ENCODE measurements at regions not wholly inside any gene's neighbourhood (a gene's known extent, or its start where the extent isn't known, plus 50 kb on each side); places are given as distances from the start of the nearest gene placed in this dataset.

DNA sequence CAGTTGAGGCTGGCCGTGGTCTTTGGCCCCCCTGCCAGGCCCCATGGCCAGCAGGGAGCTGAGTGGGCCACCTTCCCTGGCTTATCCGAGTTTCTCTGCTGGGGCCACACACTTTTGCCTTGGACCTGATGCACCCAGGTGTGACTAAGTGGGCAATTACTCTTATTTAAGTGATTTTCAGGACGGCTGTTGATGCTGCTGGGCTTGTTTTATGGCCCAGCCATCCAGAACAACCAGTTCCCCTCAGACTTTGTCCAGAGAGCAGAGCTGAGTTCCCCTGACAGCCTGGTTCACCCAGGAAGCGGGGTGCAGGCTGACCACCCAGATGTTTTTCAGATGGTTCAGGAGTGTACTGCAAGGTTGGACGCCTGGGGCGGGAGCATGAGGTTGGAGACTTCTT is 68.8 kb downstream of the GLI2 start:
- TF ChIP-seq CBX3 (IDR thresholded peaks at IDR 0.05; ENCODE audit: low read depth) = no peak
- TF ChIP-seq ZFX (IDR thresholded peaks at IDR 0.05) = no peak
- no peak for TF ChIP-seq YY1 (IDR thresholded peaks at IDR 0.05; ENCODE audit: extremely low read depth, insufficient replicate concordance, low read depth, low read length)
- no peak for TF ChIP-seq CEBPB (IDR thresholded peaks at IDR 0.05; ENCODE audit: low read depth)
- TF ChIP-seq SRF (IDR thresholded peaks at IDR 0.05; ENCODE audit: low read depth) = no peak
- TF ChIP-seq, protein P1, sequence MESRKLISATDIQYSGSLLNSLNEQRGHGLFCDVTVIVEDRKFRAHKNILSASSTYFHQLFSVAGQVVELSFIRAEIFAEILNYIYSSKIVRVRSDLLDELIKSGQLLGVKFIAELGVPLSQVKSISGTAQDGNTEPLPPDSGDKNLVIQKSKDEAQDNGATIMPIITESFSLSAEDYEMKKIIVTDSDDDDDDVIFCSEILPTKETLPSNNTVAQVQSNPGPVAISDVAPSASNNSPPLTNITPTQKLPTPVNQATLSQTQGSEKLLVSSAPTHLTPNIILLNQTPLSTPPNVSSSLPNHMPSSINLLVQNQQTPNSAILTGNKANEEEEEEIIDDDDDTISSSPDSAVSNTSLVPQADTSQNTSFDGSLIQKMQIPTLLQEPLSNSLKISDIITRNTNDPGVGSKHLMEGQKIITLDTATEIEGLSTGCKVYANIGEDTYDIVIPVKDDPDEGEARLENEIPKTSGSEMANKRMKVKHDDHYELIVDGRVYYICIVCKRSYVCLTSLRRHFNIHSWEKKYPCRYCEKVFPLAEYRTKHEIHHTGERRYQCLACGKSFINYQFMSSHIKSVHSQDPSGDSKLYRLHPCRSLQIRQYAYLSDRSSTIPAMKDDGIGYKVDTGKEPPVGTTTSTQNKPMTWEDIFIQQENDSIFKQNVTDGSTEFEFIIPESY (IDR thresholded peaks at IDR 0.05; ENCODE audit: extremely low read depth, insufficient replicate concordance, low read length) = no peak
- no peak for TF ChIP-seq POLR2A (IDR thresholded peaks at IDR 0.05; ENCODE audit: borderline replicate concordance, extremely low read depth, insufficient read depth, insufficient read length)
- TF ChIP-seq POLR2AphosphoS5 (IDR thresholded peaks at IDR 0.05; ENCODE audit: low read depth, low read length) = no peak
- TF ChIP-seq EZH2 (IDR thresholded peaks at IDR 0.05) = no peak
- no peak for TF ChIP-seq EGR1 (IDR thresholded peaks at IDR 0.05; ENCODE audit: low read depth)
- H4K20me1 ChIP-seq (ENCODE audit: insufficient read depth) = no peaks in the 10 kb centered on the region
- POLR2A ChIA-PET = no interaction called here
- no peak for ATAC-seq
- CTCF ChIA-PET = no interaction called here
- H3K9ac ChIP-seq (ENCODE audit: low read length) = no peak overlapping the region
- RAD21 ChIA-PET (ENCODE audit: low non-redundant PET in 1 of 2, low total read pairs in 2 of 2, uncharacterized antibody in 2 of 2, unreplicated experiment in 2 of 2) = no interaction called here
- no peaks in the 10 kb centered on the region for H3K9me2 ChIP-seq (ENCODE audit: insufficient read depth)
- no peak overlapping the region for H3K27ac ChIP-seq (ENCODE audit: low read depth, low read length)
- no peak overlapping the region for H3K4me2 ChIP-seq (ENCODE audit: low read length)
- BruUV-seq (replicated peaks) = no TSS peak
- H2AFZ ChIP-seq (ENCODE audit: low read depth, low read length, poor library complexity, severe bottlenecking) = no peak overlapping the region
- intact Hi-C loops (cut with micrococcal nuclease) = no loop called here
- H3K4me1 ChIP-seq (ENCODE audit: control insufficient read depth in 1 of 2, insufficient read depth in 2 of 2, low read length in 2 of 2) = peaks cover 0 to 6% of the 10 kb centered on the region in 2 experiments; a peak in 1 of 4 replicates
- no peak for DNase-seq (ENCODE audit: low read depth, low spot score)
- H3K79me2 ChIP-seq (ENCODE audit: insufficient read depth, low read length) = no peaks in the 10 kb centered on the region
- H3K4me3 ChIP-seq (replicated peaks in 1 of 2; ENCODE audit: low read depth in 1 of 2, low read length in 2 of 2) = no peak overlapping the region
- H3K27me3 ChIP-seq (ENCODE audit: insufficient read depth, low read length) = no peaks in the 10 kb centered on the region
- no peaks in the 10 kb centered on the region for H3K9me3 ChIP-seq (ENCODE audit: control insufficient read depth in 1 of 2, insufficient read depth in 1 of 2, low read depth in 1 of 2, low read length in 2 of 2)
- H3K36me3 ChIP-seq (ENCODE audit: control insufficient read depth in 1 of 2, insufficient read depth in 2 of 2, low read length in 2 of 2) = no peaks in the 10 kb centered on the region

- Histone ChIP-seq H3K27me3 (ENCODE audit: insufficient read depth, low read length) (no peaks in the 10 kb centered on the region), H4K20me1 (ENCODE audit: insufficient read depth) (no peaks in the 10 kb centered on the region), H3K9me3 (ENCODE audit: control insufficient read depth in 1 of 2, insufficient read depth in 1 of 2, low read depth in 1 of 2, low read length in 2 of 2) (no peaks in the 10 kb centered on the region), H3K4me2 (ENCODE audit: low read length) (no peak overlapping the region), H3K27ac (ENCODE audit: low read depth, low read length) (no peak overlapping the region), H3K9ac (ENCODE audit: low read length) (no peak overlapping the region), H3K9me2 (ENCODE audit: insufficient read depth) (no peaks in the 10 kb centered on the region), H3K4me1 (ENCODE audit: control insufficient read depth in 1 of 2, insufficient read depth in 2 of 2, low read length in 2 of 2) (peaks cover 0 to 6% of the 10 kb centered on the region in 2 experiments; a peak in 1 of 4 replicates), H3K79me2 (ENCODE audit: insufficient read depth, low read length) (no peaks in the 10 kb centered on the region), H3K4me3 (replicated peaks in 1 of 2; ENCODE audit: low read depth in 1 of 2, low read length in 2 of 2) (no peak overlapping the region), H2AFZ (ENCODE audit: low read depth, low read length, poor library complexity, severe bottlenecking) (no peak overlapping the region), H3K36me3 (ENCODE audit: control insufficient read depth in 1 of 2, insufficient read depth in 2 of 2, low read length in 2 of 2) (no peaks in the 10 kb centered on the region)
- ChIA-PET CTCF (no interaction called here), RAD21 (ENCODE audit: low non-redundant PET in 1 of 2, low total read pairs in 2 of 2, uncharacterized antibody in 2 of 2, unreplicated experiment in 2 of 2) (no interaction called here), POLR2A (no interaction called here)
- intact Hi-C loops (cut with micrococcal nuclease) = no loop called here
- ATAC-seq (no peak), DNase-seq (ENCODE audit: low read depth, low spot score) (no peak)
- TF ChIP-seq EZH2phosphoT487 (IDR thresholded peaks at IDR 0.05; ENCODE audit: borderline replicate concordance) (no peak), CBX3 (IDR thresholded peaks at IDR 0.05; ENCODE audit: low read depth) (no peak), FOSL1 (IDR thresholded peaks at IDR 0.05; ENCODE audit: low read depth) (no peak), EZH2 (IDR thresholded peaks at IDR 0.05) (no peak), EGR1 (IDR thresholded peaks at IDR 0.05; ENCODE audit: low read depth) (no peak)
- BruUV-seq (replicated peaks) = no TSS peak
These were observed 69.3 kb downstream of the GLI2 start for GRCh38 chr2:120805011-120805410.
